HFF-Myc (cell line): ENCODE measurements at regions not wholly inside any gene's neighbourhood (a gene's known extent, or its start where the extent isn't known, plus 50 kb on each side); places are given as distances from the start of the nearest gene placed in this dataset.

Experiments
- DNase-seq: peaks from one replicate; pipeline ENCODE4 v3.0.0-alpha.2; 2011; ENCODE audit warnings: low read depth; ENCODE audit errors: extremely low read depth
- H3K4me3 ChIP-seq: replicated peaks from 2 replicates; pipeline ENCODE4 v1.5.1; 2011; ENCODE audit warnings: low read depth, mild to moderate bottlenecking, control low read depth, low read length
- CTCF ChIP-seq: IDR thresholded peaks from 2 replicates; pipeline ENCODE4 v1.5.1; 2012; ENCODE audit warnings: mild to moderate bottlenecking, low read depth, low read length, control low read depth; ENCODE audit errors: missing control alignments

GRCh38 chr9:90306158-90306557, 336.5 kb downstream of the DIRAS2 start:
- no peak for TF ChIP-seq CTCF
- DNase-seq = no peak
- H3K4me3 ChIP-seq = no peak overlapping the region

- no peak for DNase-seq
- no peak overlapping the region for H3K4me3 ChIP-seq
- TF ChIP-seq CTCF = no peak
Measured at GRCh38 chr9:90307167-90307833, 335.3 kb downstream of the DIRAS2 start.

- H3K4me3 ChIP-seq = no peak overlapping the region
- no peak for DNase-seq
- no peak for TF ChIP-seq CTCF
Measured at GRCh38 chr9:90307891-90308290, 334.7 kb downstream of the DIRAS2 start.

- no peak for DNase-seq
- TF ChIP-seq CTCF = no peak
- H3K4me3 ChIP-seq = no peak overlapping the region
Measured at GRCh38 chr9:90308691-90309090, 333.9 kb downstream of the DIRAS2 start.

- DNase-seq = no peak
- no peak for TF ChIP-seq CTCF
- no peak overlapping the region for H3K4me3 ChIP-seq
Measured at GRCh38 chr9:90309809-90310520, 332.7 kb downstream of the DIRAS2 start.

GRCh38 chr9:90310521-90310876, 332.1 kb downstream of the DIRAS2 start:
- no peak for DNase-seq
- H3K4me3 ChIP-seq = no peak overlapping the region
- TF ChIP-seq CTCF = no peak
